ENCODE measurements at regions not wholly inside any gene's neighbourhood (a gene's known extent, or its start where the extent isn't known, plus 50 kb on each side); places are given as distances from the start of the nearest gene placed in this dataset.
"Not testable (repeated sequence)": the region's sequence is repeated elsewhere in the genome, so short reads cannot be mapped to it uniquely, and the experiment has no call there.

GRCh38 chr15:38017721-38018120 is 83.3 kb downstream of the TMCO5A start:
- Mint-ChIP-seq H3K27me3 (no peaks in the 10 kb centered on the region), H3K27ac (no peak overlapping the region), H3K4me1 (no peaks in the 10 kb centered on the region), H3K4me3 (no peak overlapping the region), H3K36me3 (ENCODE audit: low read depth) (no peaks in the 10 kb centered on the region), H3K9me3 (peaks cover 3% of the 10 kb centered on the region)
- intact Hi-C loops (cut with micrococcal nuclease): no loop called here
- no peak for ATAC-seq (ENCODE audit: low read depth)
- TF ChIP-seq CTCF (IDR thresholded peaks at IDR 0.05): no peak
- no peak for DNase-seq
- ChIA-PET POLR2A (no interaction called here), CTCF (no interaction called here)

DNA sequence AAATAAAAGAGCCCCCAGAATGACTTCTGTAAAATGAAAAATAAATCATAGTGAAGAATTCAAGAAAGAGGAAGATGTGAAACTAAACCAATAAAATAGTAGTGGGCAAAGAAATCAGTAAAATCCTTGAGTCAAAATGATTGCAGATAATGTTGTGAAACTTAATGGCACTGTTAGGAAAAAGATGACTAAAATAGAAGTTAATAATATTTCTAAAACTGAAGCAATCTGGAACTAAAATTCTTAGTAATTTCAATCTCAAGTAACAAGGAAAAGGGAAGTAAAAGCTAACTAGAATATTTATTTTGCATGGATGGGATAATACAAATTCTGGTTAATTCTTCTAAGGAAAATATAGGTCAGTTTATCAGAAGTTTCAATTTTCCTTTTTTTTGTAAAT is 84.6 kb downstream of the TMCO5A start:
- H3K4me1 Mint-ChIP-seq: no peaks in the 10 kb centered on the region
- CTCF ChIA-PET: no interaction called here
- H3K27ac Mint-ChIP-seq: no peak overlapping the region
- no peaks in the 10 kb centered on the region for H3K27me3 Mint-ChIP-seq
- H3K9me3 Mint-ChIP-seq: peaks cover 3% of the 10 kb centered on the region
- H3K36me3 Mint-ChIP-seq (ENCODE audit: low read depth): no peaks in the 10 kb centered on the region
- DNase-seq (no peak), ATAC-seq (ENCODE audit: low read depth) (no peak)
- POLR2A ChIA-PET: no interaction called here
- TF ChIP-seq CTCF (IDR thresholded peaks at IDR 0.05): no peak
- H3K4me3 Mint-ChIP-seq: no peak overlapping the region
- intact Hi-C loops (cut with micrococcal nuclease): no loop called here

- ATAC-seq (ENCODE audit: low read depth) (no peak), DNase-seq (no peak)
- CTCF ChIA-PET: no interaction called here
- no peak overlapping the region for H3K27ac Mint-ChIP-seq
- POLR2A ChIA-PET: no interaction called here
- H3K4me3 Mint-ChIP-seq: no peak overlapping the region
- no peaks in the 10 kb centered on the region for H3K36me3 Mint-ChIP-seq (ENCODE audit: low read depth)
- no peaks in the 10 kb centered on the region for H3K4me1 Mint-ChIP-seq
- TF ChIP-seq CTCF (IDR thresholded peaks at IDR 0.05): no peak
- no peaks in the 10 kb centered on the region for H3K27me3 Mint-ChIP-seq
- intact Hi-C loops (cut with micrococcal nuclease): no loop called here
- H3K9me3 Mint-ChIP-seq: peaks cover 3% of the 10 kb centered on the region
These were observed 86.8 kb downstream of the TMCO5A start for GRCh38 chr15:38021259-38021658.

DNA sequence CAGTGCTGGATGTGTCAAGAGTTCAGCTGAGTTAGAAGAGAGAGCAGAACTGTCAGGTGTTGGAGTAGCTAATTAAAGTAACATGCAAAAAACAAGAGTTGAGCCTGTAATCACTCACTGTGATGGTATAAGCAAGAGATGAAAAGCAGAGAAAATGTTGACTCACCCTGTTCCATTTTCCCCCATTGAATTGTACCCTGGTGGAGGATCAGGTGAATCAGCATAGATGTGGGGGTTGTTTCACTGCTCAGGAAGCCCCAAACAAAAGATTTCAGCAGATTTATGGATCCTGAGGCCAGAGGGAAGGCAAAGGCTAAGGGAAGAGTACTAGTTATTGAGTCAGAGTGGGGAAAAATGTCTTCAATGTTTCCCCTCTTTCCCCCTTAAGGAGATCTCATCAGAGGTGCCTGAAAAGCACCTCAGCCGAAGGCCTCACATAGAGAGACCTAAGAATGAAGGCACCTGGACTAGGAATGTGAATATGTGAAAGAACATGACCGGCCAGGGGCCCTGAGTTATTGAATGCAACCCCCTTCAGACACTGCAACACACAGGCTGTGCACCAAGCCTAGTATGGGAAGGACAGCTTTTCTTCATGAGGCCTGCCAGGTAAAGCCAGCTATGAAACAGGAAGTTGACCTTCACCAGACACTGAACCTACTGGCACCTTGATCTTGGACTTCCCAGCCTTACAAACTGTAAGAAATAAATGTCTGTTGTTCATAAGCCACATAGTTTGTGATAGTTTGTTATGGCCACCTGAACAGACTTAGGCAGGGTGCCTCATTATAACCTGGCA is 90.1 kb downstream of the TMCO5A start:
- POLR2A ChIA-PET: no interaction called here

GRCh38 chr15:38025656-38026055 is 91.2 kb downstream of the TMCO5A start:
- H3K4me1 Mint-ChIP-seq; intact Hi-C loops (cut with micrococcal nuclease); H3K4me3 Mint-ChIP-seq; H3K9me3 Mint-ChIP-seq; H3K27ac Mint-ChIP-seq; H3K27me3 Mint-ChIP-seq; CTCF ChIA-PET; ATAC-seq (ENCODE audit: low read depth); POLR2A ChIA-PET; DNase-seq; H3K36me3 Mint-ChIP-seq (ENCODE audit: low read depth): not testable (repeated sequence)

More for the DNA sequence above, 90.1 kb downstream of the TMCO5A start:
- Mint-ChIP-seq H3K27ac (no peak overlapping the region), H3K4me3 (no peak overlapping the region), H3K4me1 (no peaks in the 10 kb centered on the region), H3K36me3 (ENCODE audit: low read depth) (no peaks in the 10 kb centered on the region), H3K27me3 (peaks cover 2% of the 10 kb centered on the region), H3K9me3 (no peaks in the 10 kb centered on the region)
- no peak for ATAC-seq (ENCODE audit: low read depth)
- CTCF ChIA-PET: no interaction called here
- TF ChIP-seq CTCF (IDR thresholded peaks at IDR 0.05): no peak
- intact Hi-C loops (cut with micrococcal nuclease): no loop called here
- DNase-seq: no peak

DNA sequence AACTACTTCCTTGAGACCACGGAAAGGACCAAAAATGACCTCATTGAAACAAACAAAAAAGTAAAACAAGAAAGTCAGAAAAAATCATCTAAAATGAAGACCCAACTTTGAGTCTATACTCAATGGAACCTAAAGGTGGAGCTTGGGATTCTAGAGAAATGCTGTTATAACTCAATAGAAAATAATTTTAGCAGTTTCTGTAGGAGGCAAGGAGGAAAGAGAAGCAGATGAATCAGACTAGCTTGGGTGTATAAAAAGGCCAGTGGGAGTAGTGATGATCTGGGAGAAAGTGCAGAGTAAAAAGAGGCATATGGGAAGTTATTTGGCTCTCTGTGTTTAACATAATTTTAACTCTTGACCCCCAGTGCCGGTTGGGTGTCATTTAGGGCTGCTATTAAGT is 94.4 kb downstream of the TMCO5A start:
- no peak for TF ChIP-seq CTCF (IDR thresholded peaks at IDR 0.05)
- ChIA-PET CTCF (no interaction called here), POLR2A (no interaction called here)
- Mint-ChIP-seq H3K9me3 (no peaks in the 10 kb centered on the region), H3K4me3 (no peak overlapping the region), H3K4me1 (no peaks in the 10 kb centered on the region), H3K27ac (no peak overlapping the region), H3K36me3 (ENCODE audit: low read depth) (no peaks in the 10 kb centered on the region), H3K27me3 (peaks cover 2% of the 10 kb centered on the region)
- ATAC-seq (ENCODE audit: low read depth) (no peak), DNase-seq (no peak)
- intact Hi-C loops (cut with micrococcal nuclease): no loop called here

All from activated B cell treated with CpG ODN at 0.5 μM for 24 hours (primary cell).